SK-N-MC (cell line): ENCODE measurements at regions not wholly inside any gene's neighbourhood (a gene's known extent, or its start where the extent isn't known, plus 50 kb on each side); places are given as distances from the start of the nearest gene placed in this dataset.

Experiments used
- DNase-seq: peaks from one replicate; pipeline ENCODE4 v3.0.0-alpha.2; 2011; ENCODE audit warnings: low read depth, low spot score
- H3K27ac ChIP-seq: fragments of 200-600 bp; sonication (generic); 2 replicates; pipeline ENCODE4 v1.5.1; 2016; ENCODE audit warnings: mixed run types
- H3K36me3 ChIP-seq: fragments of 200-600 bp; sonication (generic); 2 replicates; pipeline ENCODE4 v1.6.1; 2017; ENCODE audit warnings: antibody characterized with exemption, low read length, mixed read lengths; ENCODE audit not compliant: insufficient read depth
- H3K4me3 ChIP-seq: fragments of 200-600 bp; sonication (generic); 2 replicates; pipeline ENCODE4 v1.5.1; 2016
- H3K9ac ChIP-seq: fragments of 200-600 bp; sonication (generic); 2 replicates; pipeline ENCODE4 v1.8.0; 2017; ENCODE audit warnings: mixed run types, mixed read lengths; ENCODE audit not compliant: insufficient read length
- H3K9me3 ChIP-seq: fragments of 200-600 bp; sonication (generic); 2 replicates; pipeline ENCODE4 v1.6.1; 2017; ENCODE audit warnings: low read depth, mild to moderate bottlenecking, antibody characterized with exemption, low read length, moderate library complexity, mixed read lengths
- EZH2 ChIP-seq: fragments of 200-600 bp; sonication (generic); IDR thresholded peaks from one replicate; pipeline ENCODE4 v1.6.1; 2017; ENCODE audit warnings: antibody characterized with exemption
- FOXP2 ChIP-seq: optimal IDR thresholded peaks from 2 replicates; pipeline ENCODE3; 2011; ENCODE audit warnings: mild to moderate bottlenecking, moderate library complexity; ENCODE audit not compliant: insufficient read depth; ENCODE audit errors: extremely low read length, control extremely low read depth
- POLR2AphosphoS5 ChIP-seq: IDR thresholded peaks from 2 replicates; pipeline ENCODE4 v1.6.1; 2012; ENCODE audit warnings: mild to moderate bottlenecking, low read depth, low read length, borderline replicate concordance

DNA sequence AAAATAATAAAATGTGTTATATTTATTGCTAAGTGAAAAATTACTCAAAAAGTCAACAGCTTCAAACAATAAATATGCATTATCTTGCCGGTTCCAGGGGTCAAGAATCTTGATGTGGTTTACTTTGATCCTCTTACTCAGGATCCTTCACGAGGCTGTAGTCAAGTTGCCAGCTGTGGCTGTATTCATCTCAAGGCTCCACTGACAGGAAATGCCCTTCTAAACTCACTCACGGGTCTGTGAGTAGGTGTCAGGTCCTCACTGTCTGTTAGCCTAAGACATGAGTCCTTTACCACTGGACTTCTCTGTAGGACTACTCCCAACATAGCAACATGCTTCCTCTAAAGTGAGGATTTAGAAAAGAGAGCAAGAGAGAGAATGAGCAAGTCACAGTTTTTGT, 983.0 kb downstream of the SI start:
- TF ChIP-seq FOXP2 (no peak), POLR2AphosphoS5 (no peak), EZH2 (no peak)
- no peak overlapping the region for H3K4me3 ChIP-seq
- H3K36me3 ChIP-seq: no peaks in the 10 kb centered on the region
- no peak overlapping the region for H3K9ac ChIP-seq
- DNase-seq: no peak
- no peaks in the 10 kb centered on the region for H3K9me3 ChIP-seq
- no peak overlapping the region for H3K27ac ChIP-seq

DNA sequence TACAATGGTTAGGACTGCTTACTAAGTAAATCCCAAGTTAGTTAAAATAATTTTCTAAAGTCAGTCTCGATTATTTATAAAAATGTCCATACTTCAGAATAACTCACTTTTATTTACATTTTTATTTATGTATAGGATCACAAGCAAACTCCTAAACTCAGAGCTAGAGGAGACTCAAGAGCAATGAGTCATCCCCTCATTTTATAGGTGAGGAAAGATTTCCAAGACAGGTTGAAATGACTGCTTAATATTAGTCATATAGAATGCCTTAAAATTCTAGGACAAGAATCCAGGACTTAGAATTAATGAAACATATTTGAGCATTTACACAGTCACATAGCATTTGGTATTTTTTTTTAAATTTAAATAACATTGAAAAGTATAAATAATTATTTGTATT, 983.8 kb downstream of the SI start:
- Histone ChIP-seq H3K36me3 (no peaks in the 10 kb centered on the region), H3K4me3 (no peak overlapping the region), H3K9me3 (no peaks in the 10 kb centered on the region), H3K9ac (no peak overlapping the region), H3K27ac (no peak overlapping the region)
- TF ChIP-seq FOXP2 (no peak), POLR2AphosphoS5 (no peak), EZH2 (no peak)
- DNase-seq: no peak

DNA sequence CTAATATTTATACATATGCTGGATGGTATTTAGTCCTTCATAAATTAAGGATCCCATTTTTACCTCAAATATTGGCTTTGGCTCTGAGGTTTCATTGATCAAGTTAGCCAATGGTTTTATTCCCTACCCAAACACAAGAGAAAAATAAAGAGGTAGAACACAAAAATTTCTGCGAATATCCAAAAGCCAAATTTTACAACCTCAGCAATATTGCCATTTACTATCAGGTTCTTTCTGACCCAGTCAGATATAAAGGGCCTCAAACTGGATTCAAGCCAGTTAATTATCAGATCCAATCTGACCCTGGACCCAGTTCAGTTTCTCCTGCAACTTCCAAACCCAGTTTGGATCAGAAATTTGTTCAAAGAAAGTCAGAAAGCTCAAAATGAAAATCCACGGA, 998.1 kb downstream of the SI start:
- H3K36me3 ChIP-seq: no peaks in the 10 kb centered on the region
- TF ChIP-seq EZH2: no peak
- TF ChIP-seq FOXP2: no peak
- no peak for TF ChIP-seq POLR2AphosphoS5
- H3K9ac ChIP-seq: no peak overlapping the region
- no peak overlapping the region for H3K4me3 ChIP-seq
- DNase-seq: no peak
- H3K27ac ChIP-seq: no peak overlapping the region
- no peaks in the 10 kb centered on the region; the same call in 1 of the 2 replicates for H3K9me3 ChIP-seq

- Histone ChIP-seq H3K9me3 (peaks cover 11% of the 10 kb centered on the region; the same call in 1 of the 2 replicates), H3K9ac (no peak overlapping the region), H3K27ac (peak overlapping the region; percentile 95), H3K4me3 (no peak overlapping the region; the same call in 1 of the 2 replicates), H3K36me3 (peaks cover 9% of the 10 kb centered on the region; the same call in 1 of the 2 replicates)
- TF ChIP-seq EZH2 (no peak), POLR2AphosphoS5 (peak; percentile 68; the same call in 1 of the 2 replicates)
- DNase-seq: peak; percentile 79
These were observed 1014.0 kb downstream of the SI start for GRCh38 chr3:164064298-164064697.

DNA sequence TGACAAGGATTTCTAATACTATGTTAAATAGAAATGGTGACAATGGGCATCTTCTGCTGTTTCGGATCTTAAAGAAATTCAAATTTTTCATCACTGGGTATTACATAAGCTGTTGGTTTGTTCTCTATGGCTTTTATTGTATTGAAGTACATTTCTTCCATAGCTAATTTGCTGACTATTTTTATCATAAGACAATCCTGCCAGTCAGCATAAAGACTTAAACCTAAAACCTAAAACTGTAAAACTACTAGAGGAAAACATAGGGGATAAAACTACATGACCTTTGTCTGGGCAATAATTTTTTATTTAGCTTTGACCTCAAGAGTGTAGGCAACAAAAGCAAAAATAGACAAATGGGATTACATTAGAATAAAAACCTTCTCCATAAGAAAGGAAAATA, 1017.4 kb downstream of the SI start:
- no peak for DNase-seq
- no peak overlapping the region for H3K4me3 ChIP-seq
- H3K27ac ChIP-seq: no peak overlapping the region
- H3K9me3 ChIP-seq: peaks cover 11% of the 10 kb centered on the region; the same call in 1 of the 2 replicates
- no peak for TF ChIP-seq POLR2AphosphoS5
- TF ChIP-seq EZH2: no peak
- TF ChIP-seq FOXP2: no peak
- peaks cover 9% of the 10 kb centered on the region; the same call in 1 of the 2 replicates for H3K36me3 ChIP-seq
- no peak overlapping the region for H3K9ac ChIP-seq

DNA sequence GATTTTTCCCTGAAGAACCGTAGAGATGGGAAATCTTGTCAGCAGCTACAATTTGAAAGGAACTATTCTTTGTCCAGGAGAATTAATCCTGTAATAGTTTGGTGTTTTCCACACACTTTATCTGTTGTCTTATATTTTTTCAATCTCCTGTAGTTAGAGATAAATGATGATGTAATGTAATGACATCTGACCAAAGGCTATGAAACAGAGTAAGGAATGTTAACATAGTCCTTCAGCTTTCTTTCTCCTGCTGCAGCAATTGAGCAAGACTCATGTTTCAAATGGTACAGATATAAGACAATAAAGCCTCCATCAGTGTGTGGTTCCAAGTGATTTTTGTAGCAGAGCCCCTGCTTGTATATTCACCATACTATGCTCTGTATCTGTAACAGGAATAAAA, 1028.4 kb downstream of the SI start:
- no peak overlapping the region for H3K4me3 ChIP-seq
- no peak overlapping the region for H3K27ac ChIP-seq
- no peak for DNase-seq
- TF ChIP-seq POLR2AphosphoS5 (no peak), EZH2 (no peak), FOXP2 (no peak)
- no peaks in the 10 kb centered on the region for H3K9me3 ChIP-seq
- no peak overlapping the region for H3K9ac ChIP-seq
- no peaks in the 10 kb centered on the region for H3K36me3 ChIP-seq

DNA sequence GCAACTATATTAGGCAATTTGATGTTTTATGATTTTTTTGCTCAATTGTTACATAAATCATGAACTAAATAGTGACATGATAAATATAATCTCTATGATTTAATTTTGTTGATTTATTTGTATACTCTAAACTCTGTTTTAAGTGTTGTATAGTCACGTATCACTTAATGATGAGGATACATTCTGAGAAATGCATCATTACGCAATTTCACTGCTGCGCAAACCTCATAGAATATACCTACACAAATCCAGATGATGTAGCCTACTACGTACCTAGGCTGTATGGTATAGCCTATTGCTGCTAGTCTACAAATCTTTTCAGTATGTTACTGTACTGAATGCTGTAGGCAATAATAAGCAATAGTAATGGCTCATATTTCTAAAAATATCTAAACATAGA, 1029.8 kb downstream of the SI start:
- Histone ChIP-seq H3K9ac (no peak overlapping the region), H3K9me3 (no peaks in the 10 kb centered on the region), H3K27ac (no peak overlapping the region; the same call in 1 of the 2 replicates), H3K4me3 (no peak overlapping the region), H3K36me3 (no peaks in the 10 kb centered on the region)
- DNase-seq: no peak
- TF ChIP-seq FOXP2 (no peak), EZH2 (no peak), POLR2AphosphoS5 (no peak)

- no peak for TF ChIP-seq EZH2
- no peak for TF ChIP-seq FOXP2
- no peak for TF ChIP-seq POLR2AphosphoS5
- Histone ChIP-seq H3K9me3 (no peaks in the 10 kb centered on the region), H3K27ac (no peak overlapping the region), H3K36me3 (no peaks in the 10 kb centered on the region), H3K4me3 (no peak overlapping the region), H3K9ac (no peak overlapping the region)
- no peak for DNase-seq
These were observed 1037.3 kb downstream of the SI start for GRCh38 chr3:164040991-164041390.

GRCh38 chr3:164030194-164030593, 1048.1 kb downstream of the SI start:
- Histone ChIP-seq H3K9ac (no peak overlapping the region), H3K9me3 (no peaks in the 10 kb centered on the region), H3K4me3 (no peak overlapping the region), H3K36me3 (no peaks in the 10 kb centered on the region), H3K27ac (no peak overlapping the region)
- TF ChIP-seq FOXP2 (no peak), EZH2 (no peak), POLR2AphosphoS5 (no peak)
- DNase-seq: no peak
